ENCODE measurements at regions not wholly inside any gene's neighbourhood (a gene's known extent, or its start where the extent isn't known, plus 50 kb on each side); places are given as distances from the start of the nearest gene placed in this dataset.

DNA sequence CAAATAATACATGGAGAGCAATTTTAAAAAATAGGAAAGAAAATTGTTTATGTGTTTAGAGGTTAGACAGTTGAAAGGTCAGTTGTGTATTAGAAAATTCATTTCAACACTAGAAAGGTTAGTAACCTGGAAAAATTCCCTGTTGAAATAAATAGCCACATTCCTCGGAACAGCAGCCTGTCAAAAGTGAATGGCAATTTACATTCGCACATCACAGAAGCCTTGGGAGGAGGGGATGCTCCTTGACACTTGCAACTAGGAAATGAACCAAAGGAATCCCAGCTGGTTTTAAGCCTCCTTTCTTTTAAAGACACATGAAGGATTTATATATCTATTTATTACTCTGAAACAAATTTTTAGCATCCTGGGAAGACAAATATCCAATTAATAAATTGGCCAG is 653.5 kb upstream of the LRRTM4 start:
- TF ChIP-seq, protein P1, sequence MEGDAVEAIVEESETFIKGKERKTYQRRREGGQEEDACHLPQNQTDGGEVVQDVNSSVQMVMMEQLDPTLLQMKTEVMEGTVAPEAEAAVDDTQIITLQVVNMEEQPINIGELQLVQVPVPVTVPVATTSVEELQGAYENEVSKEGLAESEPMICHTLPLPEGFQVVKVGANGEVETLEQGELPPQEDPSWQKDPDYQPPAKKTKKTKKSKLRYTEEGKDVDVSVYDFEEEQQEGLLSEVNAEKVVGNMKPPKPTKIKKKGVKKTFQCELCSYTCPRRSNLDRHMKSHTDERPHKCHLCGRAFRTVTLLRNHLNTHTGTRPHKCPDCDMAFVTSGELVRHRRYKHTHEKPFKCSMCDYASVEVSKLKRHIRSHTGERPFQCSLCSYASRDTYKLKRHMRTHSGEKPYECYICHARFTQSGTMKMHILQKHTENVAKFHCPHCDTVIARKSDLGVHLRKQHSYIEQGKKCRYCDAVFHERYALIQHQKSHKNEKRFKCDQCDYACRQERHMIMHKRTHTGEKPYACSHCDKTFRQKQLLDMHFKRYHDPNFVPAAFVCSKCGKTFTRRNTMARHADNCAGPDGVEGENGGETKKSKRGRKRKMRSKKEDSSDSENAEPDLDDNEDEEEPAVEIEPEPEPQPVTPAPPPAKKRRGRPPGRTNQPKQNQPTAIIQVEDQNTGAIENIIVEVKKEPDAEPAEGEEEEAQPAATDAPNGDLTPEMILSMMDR (IDR thresholded peaks at IDR 0.05), result no peak
- no peak overlapping the region for H3K27ac ChIP-seq
- H3K27me3 ChIP-seq, result no peaks in the 10 kb centered on the region
- H3K36me3 ChIP-seq, result no peaks in the 10 kb centered on the region
- H3K9me3 ChIP-seq, result no peaks in the 10 kb centered on the region
- no peak for DNase-seq (ENCODE audit: low spot score)
- H3K4me1 ChIP-seq, result no peaks in the 10 kb centered on the region
- H3K4me3 ChIP-seq, result no peak overlapping the region

DNA sequence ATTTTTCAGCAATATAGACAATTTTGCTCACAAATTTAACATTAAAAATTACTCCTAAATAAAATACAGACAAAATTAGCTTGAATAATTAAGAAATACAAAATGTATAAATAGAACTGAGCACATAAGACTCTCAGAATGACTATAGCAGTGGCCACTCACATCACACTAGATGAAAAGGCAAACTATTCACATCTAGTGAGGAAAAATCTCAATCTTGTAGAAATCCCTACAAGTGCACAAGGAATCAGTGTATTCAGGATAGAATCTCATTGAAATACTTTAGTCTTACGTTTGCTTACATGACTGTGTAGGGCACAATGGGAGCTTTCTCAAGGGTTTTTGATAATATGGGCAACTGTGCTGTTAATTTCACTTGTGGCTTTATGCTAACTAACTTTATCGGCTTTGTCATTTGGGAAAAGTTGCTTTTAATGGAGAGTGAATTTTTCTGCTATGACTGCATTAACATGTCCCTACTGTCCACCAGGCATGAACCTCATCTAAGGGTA is 678.9 kb upstream of the LRRTM4 start:
- Histone ChIP-seq H3K4me1 (no peaks in the 10 kb centered on the region), H3K27ac (no peak overlapping the region), H3K9me3 (no peaks in the 10 kb centered on the region), H3K4me3 (no peak overlapping the region), H3K36me3 (no peaks in the 10 kb centered on the region), H3K27me3 (no peaks in the 10 kb centered on the region)
- TF ChIP-seq, protein P1 (IDR thresholded peaks at IDR 0.05), result no peak
- DNase-seq (ENCODE audit: low spot score), result no peak

DNA sequence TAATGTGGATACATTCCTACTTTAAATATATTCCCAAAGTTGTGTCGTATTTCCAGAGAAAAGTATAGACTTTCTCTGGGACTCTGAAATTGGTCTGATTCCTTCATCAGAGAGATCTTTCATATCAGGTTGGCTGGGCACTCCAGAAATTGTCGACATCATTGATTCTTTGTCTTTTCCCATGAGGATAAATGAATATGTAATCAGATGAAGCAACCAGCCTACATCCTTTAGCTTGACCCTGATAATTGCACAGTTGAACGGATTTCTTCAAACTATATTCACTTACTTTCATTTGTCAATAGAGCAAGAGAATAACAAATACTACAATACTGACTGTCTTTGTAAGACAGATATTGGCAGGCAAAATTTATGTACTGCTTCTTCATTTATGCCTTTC is 680.2 kb upstream of the LRRTM4 start:
- Histone ChIP-seq H3K27ac (no peak overlapping the region), H3K27me3 (no peaks in the 10 kb centered on the region), H3K4me3 (no peak overlapping the region), H3K36me3 (no peaks in the 10 kb centered on the region), H3K9me3 (no peaks in the 10 kb centered on the region), H3K4me1 (no peaks in the 10 kb centered on the region)
- TF ChIP-seq, protein P1 (IDR thresholded peaks at IDR 0.05), result no peak
- DNase-seq (ENCODE audit: low spot score), result no peak

DNA sequence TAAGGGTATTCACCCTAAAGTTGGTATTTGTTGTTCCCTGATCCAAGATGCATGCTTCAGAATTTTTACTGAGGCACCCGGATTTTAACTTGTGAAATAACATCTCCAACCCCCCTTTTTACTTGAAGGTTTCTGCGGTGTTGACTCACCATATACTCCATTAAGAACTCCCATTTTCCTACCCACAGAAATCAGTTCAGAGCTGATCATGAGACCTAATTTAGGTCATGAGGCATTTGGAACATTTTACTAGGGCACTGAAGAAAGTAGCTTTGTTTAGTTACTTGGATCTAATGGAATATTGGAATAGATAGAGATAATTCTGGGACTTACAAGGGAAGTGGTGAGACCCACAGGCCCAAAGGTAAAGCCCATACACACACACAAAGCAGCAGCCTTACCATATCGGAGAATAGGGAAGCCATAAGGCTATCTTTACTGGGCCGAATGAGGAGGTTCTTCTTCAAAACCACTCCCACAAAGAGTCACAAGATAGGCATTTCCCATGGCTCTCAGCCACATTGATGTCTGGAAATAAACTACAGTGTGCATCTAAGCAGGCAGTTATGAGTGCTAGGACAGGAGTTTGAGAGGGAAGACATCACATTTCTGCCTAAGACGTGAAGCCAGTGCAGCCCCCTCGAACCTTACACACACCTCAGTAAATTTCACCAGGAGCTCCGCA is 681.0 kb upstream of the LRRTM4 start:
- Histone ChIP-seq H3K27ac (no peak overlapping the region), H3K36me3 (no peaks in the 10 kb centered on the region), H3K9me3 (no peaks in the 10 kb centered on the region), H3K27me3 (no peaks in the 10 kb centered on the region), H3K4me1 (no peaks in the 10 kb centered on the region), H3K4me3 (no peak overlapping the region)
- DNase-seq (ENCODE audit: low spot score), result no peak
- TF ChIP-seq, protein P1 (IDR thresholded peaks at IDR 0.05), result no peak

DNA sequence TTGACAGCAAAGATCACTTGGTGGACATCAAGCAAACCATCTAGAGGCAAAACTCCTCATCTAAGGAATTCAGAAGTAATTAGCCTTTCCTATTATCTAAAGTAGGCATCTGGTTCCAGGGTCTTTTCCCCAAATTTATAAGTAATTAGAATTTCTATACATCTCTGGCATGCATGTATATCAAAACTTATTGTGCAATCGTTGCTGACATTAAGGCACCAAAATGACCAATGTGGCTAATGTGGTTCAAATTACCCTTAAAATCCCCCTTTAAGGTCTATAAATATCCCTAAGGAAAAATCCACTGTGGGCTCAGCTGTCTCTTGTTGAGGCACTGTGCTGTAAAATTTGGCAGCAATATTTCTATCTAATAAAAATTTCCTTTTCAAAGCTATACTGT is 695.9 kb upstream of the LRRTM4 start:
- H3K27me3 ChIP-seq, result no peaks in the 10 kb centered on the region
- H3K4me3 ChIP-seq, result no peak overlapping the region
- TF ChIP-seq, protein P1 (IDR thresholded peaks at IDR 0.05), result no peak
- no peak overlapping the region for H3K27ac ChIP-seq
- no peaks in the 10 kb centered on the region for H3K36me3 ChIP-seq
- H3K4me1 ChIP-seq, result no peaks in the 10 kb centered on the region
- no peak for DNase-seq (ENCODE audit: low spot score)
- H3K9me3 ChIP-seq, result no peaks in the 10 kb centered on the region

DNA sequence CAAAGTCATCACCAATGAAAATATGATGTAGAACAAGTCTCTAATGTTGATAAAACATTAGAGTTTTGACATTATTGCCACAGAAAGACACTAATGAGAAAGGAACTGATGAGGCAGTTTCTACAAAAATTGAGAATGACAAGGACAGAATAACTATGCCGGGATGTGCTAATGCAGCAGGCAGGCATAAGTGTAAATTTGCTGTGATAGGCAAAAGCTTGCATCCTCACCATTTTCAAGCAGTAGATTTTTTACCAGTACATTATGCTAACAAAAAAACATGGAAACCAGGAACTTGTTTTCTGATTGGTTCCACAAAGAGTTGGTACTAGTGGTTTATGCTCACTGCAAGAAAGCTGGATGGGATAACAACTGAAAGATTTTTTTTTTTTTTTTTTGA is 715.5 kb upstream of the LRRTM4 start:
- no peaks in the 10 kb centered on the region for H3K4me1 ChIP-seq
- TF ChIP-seq, protein P1 (IDR thresholded peaks at IDR 0.05), result no peak
- DNase-seq (ENCODE audit: low spot score), result no peak

More for the DNA sequence above, 715.5 kb upstream of the LRRTM4 start:
- no peak overlapping the region for H3K4me3 ChIP-seq
- no peaks in the 10 kb centered on the region for H3K9me3 ChIP-seq
- no peaks in the 10 kb centered on the region for H3K27me3 ChIP-seq
- no peak overlapping the region for H3K27ac ChIP-seq
- no peaks in the 10 kb centered on the region for H3K36me3 ChIP-seq

Data from right atrium auricular region (tissue), 2 donors.